ENCODE measurements at regions not wholly inside any gene's neighbourhood (a gene's known extent, or its start where the extent isn't known, plus 50 kb on each side); places are given as distances from the start of the nearest gene placed in this dataset.

- no peak for TF ChIP-seq HMGXB4 (CRISPR knock-in tag; IDR thresholded peaks at IDR 0.05)
- no peak for TF ChIP-seq TP53 (CRISPR knock-in tag; IDR thresholded peaks at IDR 0.05)
- no peak for TF ChIP-seq MLX (CRISPR knock-in tag; IDR thresholded peaks at IDR 0.05)
- TF ChIP-seq TCF7 (CRISPR knock-in tag; IDR thresholded peaks at IDR 0.05; ENCODE audit: low read depth), result no peak
- no peak for TF ChIP-seq ZNF121 (CRISPR knock-in tag; IDR thresholded peaks at IDR 0.05)
- TF ChIP-seq ZNF671 (CRISPR knock-in tag; IDR thresholded peaks at IDR 0.05), result no peak
- no peak for TF ChIP-seq JUN (CRISPR knock-in tag; IDR thresholded peaks at IDR 0.05)
- TF ChIP-seq PRRX2 (CRISPR knock-in tag; IDR thresholded peaks at IDR 0.05), result no peak
These were observed 81.2 kb upstream of the WDR72 start (continued) for GRCh38 chr15:53840681-53841080.

DNA sequence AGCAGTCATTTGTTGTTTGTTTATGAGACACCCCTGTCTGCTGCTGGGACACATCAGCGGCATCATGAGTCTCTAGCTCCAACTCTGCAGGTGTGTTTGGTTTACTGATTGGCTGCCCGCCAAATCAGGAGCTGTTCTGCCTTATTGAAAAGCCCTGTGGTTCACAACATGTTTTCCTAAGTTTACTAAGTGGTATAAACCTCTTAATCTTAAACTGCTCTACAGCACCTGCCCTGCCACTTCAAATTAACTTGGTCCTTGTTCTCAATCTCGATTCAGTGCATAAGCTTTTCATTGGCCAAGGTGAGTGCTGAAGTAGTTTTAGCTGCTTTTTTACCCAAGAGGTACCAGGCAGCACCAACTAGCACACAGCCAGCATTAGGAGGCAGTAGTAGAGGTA lies 77.8 kb upstream of the WDR72 start:
- CTCF ChIA-PET, result interaction anchor here (0.8 kb wide), 1 partner anchor 25 kb away, joined by 3 read pairs; no protein-coding TSS in a partner anchor

More for the DNA sequence above, 77.8 kb upstream of the WDR72 start:
- peak; percentile 46 for ATAC-seq
- no peak overlapping the region for H3K27ac Mint-ChIP-seq
- no peak for DNase-seq (ENCODE audit: low spot score)
- POLR2A ChIA-PET, result no interaction called here
- no peaks in the 10 kb centered on the region for H3K36me3 Mint-ChIP-seq
- H3K27me3 Mint-ChIP-seq (ENCODE audit: low read depth), result 0 out of 2 replicates have a peak, but pooled peaks cover 3% of the 10 kb centered on the region
- no peak overlapping the region for H3K4me3 Mint-ChIP-seq
- H3K9me3 Mint-ChIP-seq, result no peaks in the 10 kb centered on the region
- peaks cover 22% of the 10 kb centered on the region for H3K4me1 Mint-ChIP-seq
- TF ChIP-seq EMX1 (CRISPR knock-in tag; IDR thresholded peaks at IDR 0.05) (no peak), ZNF532 (CRISPR knock-in tag; IDR thresholded peaks at IDR 0.05; ENCODE audit: borderline replicate concordance) (no peak), MYBL2 (CRISPR knock-in tag; IDR thresholded peaks at IDR 0.05) (no peak), ZNF396 (CRISPR knock-in tag; IDR thresholded peaks at IDR 0.05; ENCODE audit: borderline replicate concordance) (no peak), FOXP1 (CRISPR knock-in tag; IDR thresholded peaks at IDR 0.05; ENCODE audit: borderline replicate concordance) (no peak), TCF7 (CRISPR knock-in tag; IDR thresholded peaks at IDR 0.05; ENCODE audit: low read depth) (no peak), ZNF317 (CRISPR knock-in tag; IDR thresholded peaks at IDR 0.05; ENCODE audit: borderline replicate concordance, low read depth) (no peak), CREM (CRISPR knock-in tag; IDR thresholded peaks at IDR 0.05) (no peak), ETV6 (CRISPR knock-in tag; IDR thresholded peaks at IDR 0.05) (no peak), TP53 (CRISPR knock-in tag; IDR thresholded peaks at IDR 0.05) (no peak), JUN (CRISPR knock-in tag; IDR thresholded peaks at IDR 0.05) (no peak), ELF4 (CRISPR knock-in tag; IDR thresholded peaks at IDR 0.05; ENCODE audit: low read depth) (no peak), ZBTB21 (CRISPR knock-in tag; IDR thresholded peaks at IDR 0.05; ENCODE audit: borderline replicate concordance) (no peak), ZNF423 (CRISPR knock-in tag; IDR thresholded peaks at IDR 0.05) (no peak), MXD4 (CRISPR knock-in tag; IDR thresholded peaks at IDR 0.05; ENCODE audit: borderline replicate concordance) (no peak), GRHL2 (CRISPR knock-in tag; IDR thresholded peaks at IDR 0.05; ENCODE audit: insufficient replicate concordance, severe bottlenecking) (no peak)

All from WTC11 (cell line).